Caco-2 (cell line): ENCODE measurements at regions not wholly inside any gene's neighbourhood (a gene's known extent, or its start where the extent isn't known, plus 50 kb on each side); places are given as distances from the start of the nearest gene placed in this dataset.
A peak's percentile ranks its signal among the peaks of the same experiment; 100 is the strongest.

Experiments used
- BruUV-seq: library from RNA; stranded (reverse); fragments of 400-500 nt; replicated peaks from 2 replicates; lab custom pipeline; 2021; lab: Mats Ljungman, UMichigan
- CTCF ChIA-PET: fragments of 300-600 bp; sonication (Branson Sonifier 250); formaldehyde crosslinking; loops from one replicate; lab custom pipeline; 2022; ENCODE audit warnings: antibody characterized with exemption; lab: Charles Lee
- POLR2A ChIA-PET: fragments of 300-600 bp; sonication (Branson Sonifier 250); formaldehyde crosslinking; loops from one replicate; lab custom pipeline; 2022; ENCODE audit warnings: antibody characterized with exemption; lab: Charles Lee
- DNase-seq, 2 experiments: peaks; one replicate each; pipeline versions ENCODE4 v3.0.0 to v3.0.0-alpha.2; 2020 to 2022
- H3K27me3 ChIP-seq: replicated peaks from 2 replicates; pipeline ENCODE4 v1.6.0; 2011; ENCODE audit warnings: low read length; ENCODE audit not compliant: control insufficient read depth, insufficient read depth
- H3K36me3 ChIP-seq: 2 replicates; pipeline ENCODE4 v1.5.1; 2011; ENCODE audit warnings: low read length; ENCODE audit not compliant: control insufficient read depth, insufficient read depth
- H3K4me1 ChIP-seq: fragments of 250-450 bp; sonication (Bioruptor Pico); 2 replicates; pipeline ENCODE4 v1.5.1; 2020; ENCODE audit warnings: mild to moderate bottlenecking
- H3K4me3 ChIP-seq: 2 replicates; pipeline ENCODE4 v1.5.1; 2011; ENCODE audit warnings: low read depth, mild to moderate bottlenecking, control low read depth, low read length
- H3K9me3 ChIP-seq: fragments of 250-450 bp; sonication (Bioruptor Pico); 2 replicates; pipeline ENCODE4 v1.5.1; 2020; ENCODE audit warnings: mild to moderate bottlenecking, moderate library complexity
- H3K27ac Mint-ChIP-seq: one replicate; pipeline ENCODE4 v1.8.0; 2022; ENCODE audit warnings: mixed read lengths; ENCODE audit not compliant: unreplicated experiment
- H3K27me3 Mint-ChIP-seq: one replicate; pipeline ENCODE4 v1.8.0; 2022; ENCODE audit warnings: mixed read lengths; ENCODE audit not compliant: insufficient read depth, unreplicated experiment
- H3K36me3 Mint-ChIP-seq: one replicate; pipeline ENCODE4 v1.8.0; 2022; ENCODE audit warnings: mild to moderate bottlenecking, mixed read lengths; ENCODE audit not compliant: insufficient read depth, unreplicated experiment
- H3K4me1 Mint-ChIP-seq: one replicate; pipeline ENCODE4 v1.8.0; 2022; ENCODE audit warnings: low read depth, mixed read lengths; ENCODE audit not compliant: unreplicated experiment
- H3K4me3 Mint-ChIP-seq: one replicate; pipeline ENCODE4 v1.8.0; 2022; ENCODE audit warnings: mild to moderate bottlenecking, moderate library complexity, mixed read lengths; ENCODE audit not compliant: unreplicated experiment
- H3K9me3 Mint-ChIP-seq: one replicate; pipeline ENCODE4 v1.8.0; 2022; ENCODE audit warnings: mixed read lengths; ENCODE audit not compliant: unreplicated experiment
- intact Hi-C: fragments of 100-400 bp; cut with micrococcal nuclease; formaldehyde crosslinking; loops from one replicate; pipeline ENCODE4 v1.10.0; 2022; ENCODE audit not compliant: unreplicated experiment
- TF ChIP-seq, protein P1 (sequence below), 2 experiments: fragments of 200-600 bp in 1 of 2; IDR thresholded peaks; 1 replicate in 1 of 2; 2 replicates in 1 of 2; pipeline versions ENCODE4 v1.5.1 to v1.8.0; 2011 to 2022; ENCODE audit warnings: antibody characterized with exemption in 1 of 2, control low read depth in 1 of 2, inconsistent platforms in 1 of 2, low read depth in 1 of 2, low read length in 1 of 2, mild to moderate bottlenecking in 1 of 2, moderate library complexity in 1 of 2; ENCODE audit not compliant: insufficient read depth in 1 of 2, severe bottlenecking in 1 of 2, unreplicated experiment in 1 of 2

DNA sequence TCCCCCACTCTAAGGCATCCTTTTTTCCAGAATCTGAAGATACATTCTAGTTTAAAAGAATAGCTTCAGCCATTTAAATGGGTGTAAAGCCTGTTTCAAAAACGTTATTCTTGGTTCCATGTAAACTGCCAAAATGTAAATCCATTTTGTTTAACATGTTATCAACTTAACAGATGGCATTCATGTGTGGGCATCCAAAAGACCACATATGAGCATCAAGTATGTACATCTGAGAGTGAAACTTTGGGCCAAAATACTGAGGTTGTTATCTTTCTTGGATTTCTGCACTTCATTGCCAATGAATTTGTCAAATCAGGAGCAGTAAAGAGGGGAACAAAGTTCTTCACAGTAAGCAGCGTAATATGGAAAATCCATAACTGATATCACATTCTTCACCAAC is 395.4 kb downstream of the ZNF804A start:
- Mint-ChIP-seq H3K27ac (no peak overlapping the region), H3K9me3 (no peaks in the 10 kb centered on the region), H3K27me3 (no peaks in the 10 kb centered on the region), H3K36me3 (no peaks in the 10 kb centered on the region), H3K4me3 (no peak overlapping the region), H3K4me1 (no peaks in the 10 kb centered on the region)
- H3K27me3 ChIP-seq, result no peaks in the 10 kb centered on the region
- CTCF ChIA-PET, result no interaction called here
- TF ChIP-seq, protein P1, sequence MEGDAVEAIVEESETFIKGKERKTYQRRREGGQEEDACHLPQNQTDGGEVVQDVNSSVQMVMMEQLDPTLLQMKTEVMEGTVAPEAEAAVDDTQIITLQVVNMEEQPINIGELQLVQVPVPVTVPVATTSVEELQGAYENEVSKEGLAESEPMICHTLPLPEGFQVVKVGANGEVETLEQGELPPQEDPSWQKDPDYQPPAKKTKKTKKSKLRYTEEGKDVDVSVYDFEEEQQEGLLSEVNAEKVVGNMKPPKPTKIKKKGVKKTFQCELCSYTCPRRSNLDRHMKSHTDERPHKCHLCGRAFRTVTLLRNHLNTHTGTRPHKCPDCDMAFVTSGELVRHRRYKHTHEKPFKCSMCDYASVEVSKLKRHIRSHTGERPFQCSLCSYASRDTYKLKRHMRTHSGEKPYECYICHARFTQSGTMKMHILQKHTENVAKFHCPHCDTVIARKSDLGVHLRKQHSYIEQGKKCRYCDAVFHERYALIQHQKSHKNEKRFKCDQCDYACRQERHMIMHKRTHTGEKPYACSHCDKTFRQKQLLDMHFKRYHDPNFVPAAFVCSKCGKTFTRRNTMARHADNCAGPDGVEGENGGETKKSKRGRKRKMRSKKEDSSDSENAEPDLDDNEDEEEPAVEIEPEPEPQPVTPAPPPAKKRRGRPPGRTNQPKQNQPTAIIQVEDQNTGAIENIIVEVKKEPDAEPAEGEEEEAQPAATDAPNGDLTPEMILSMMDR (IDR thresholded peaks at IDR 0.05; ENCODE audit: insufficient read depth in 1 of 2, low read depth in 1 of 2, low read length in 1 of 2, severe bottlenecking in 1 of 2, unreplicated experiment in 1 of 2), result no peak
- H3K36me3 ChIP-seq, result no peaks in the 10 kb centered on the region
- H3K4me3 ChIP-seq, result no peak overlapping the region
- POLR2A ChIA-PET, result no interaction called here
- H3K4me1 ChIP-seq, result no peaks in the 10 kb centered on the region
- intact Hi-C loops, result no loop called here
- no peak for DNase-seq
- peaks cover 6% of the 10 kb centered on the region; the same call in 1 of the 2 replicates for H3K9me3 ChIP-seq
- no TSS peak for BruUV-seq

DNA sequence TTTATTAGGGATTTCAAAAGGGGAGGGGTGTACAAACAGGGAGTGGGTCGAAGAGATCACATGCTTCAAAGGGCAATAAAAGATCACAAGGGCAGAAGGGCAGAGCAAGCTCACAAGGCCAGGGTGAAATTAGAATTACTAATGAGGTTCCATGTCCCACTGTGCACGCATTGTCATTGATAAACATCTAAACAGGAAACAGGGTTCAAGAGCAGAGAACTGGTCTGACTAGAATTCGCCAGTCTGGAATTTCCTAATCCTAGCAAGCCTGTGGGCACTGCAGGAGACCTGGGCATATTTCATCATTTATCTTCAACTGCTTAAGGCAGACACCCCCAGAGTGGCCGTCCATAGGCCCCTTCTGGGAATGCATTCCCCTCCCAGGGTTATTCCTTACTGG is 408.2 kb downstream of the ZNF804A start:
- no TSS peak for BruUV-seq
- TF ChIP-seq, protein P1 (IDR thresholded peaks at IDR 0.05; ENCODE audit: insufficient read depth in 1 of 2, low read depth in 1 of 2, low read length in 1 of 2, severe bottlenecking in 1 of 2, unreplicated experiment in 1 of 2), result no peak
- H3K36me3 ChIP-seq, result no peaks in the 10 kb centered on the region
- H3K9me3 ChIP-seq, result peaks cover 6% of the 10 kb centered on the region; the same call in 1 of the 2 replicates
- H3K4me3 ChIP-seq, result no peak overlapping the region
- Mint-ChIP-seq H3K27me3 (no peaks in the 10 kb centered on the region), H3K36me3 (no peaks in the 10 kb centered on the region), H3K27ac (no peak overlapping the region), H3K9me3 (peaks cover 44% of the 10 kb centered on the region), H3K4me1 (no peaks in the 10 kb centered on the region), H3K4me3 (no peak overlapping the region)
- H3K4me1 ChIP-seq, result no peaks in the 10 kb centered on the region
- ChIA-PET CTCF (no interaction called here), POLR2A (no interaction called here)
- intact Hi-C loops, result loop anchor here (10.0 kb wide), 1 partner anchor 1708 kb away; no protein-coding TSS in a partner anchor
- H3K27me3 ChIP-seq, result no peaks in the 10 kb centered on the region
- DNase-seq, result no peak

DNA sequence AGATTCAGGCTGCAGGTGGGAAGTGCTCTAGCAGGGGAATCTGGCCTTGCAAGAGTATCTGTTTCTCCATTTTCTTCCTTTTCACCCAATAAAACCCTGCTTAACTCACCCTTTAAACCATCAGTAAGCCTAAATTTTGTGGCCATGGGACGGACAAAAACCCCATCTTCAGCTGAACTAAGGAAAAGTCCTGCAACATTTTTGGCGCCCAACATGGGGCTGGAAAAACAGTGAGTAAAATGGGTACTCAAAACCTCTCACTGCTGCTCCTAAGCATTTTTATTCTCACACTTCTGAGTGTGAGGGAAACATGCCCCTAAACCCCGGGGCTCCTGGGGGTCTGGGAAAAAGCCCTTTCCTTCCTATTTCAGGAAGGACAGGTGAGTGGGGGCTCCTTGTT is 414.3 kb downstream of the ZNF804A start:
- Histone ChIP-seq H3K36me3 (no peaks in the 10 kb centered on the region), H3K4me1 (no peaks in the 10 kb centered on the region), H3K9me3 (peaks cover 6% of the 10 kb centered on the region), H3K4me3 (no peak overlapping the region), H3K27me3 (no peaks in the 10 kb centered on the region)
- Mint-ChIP-seq H3K27me3 (no peaks in the 10 kb centered on the region), H3K9me3 (peaks cover 47% of the 10 kb centered on the region), H3K4me3 (no peak overlapping the region), H3K36me3 (no peaks in the 10 kb centered on the region), H3K4me1 (no peaks in the 10 kb centered on the region), H3K27ac (no peak overlapping the region)
- peak in 1 of 2 experiments; percentile 9 for DNase-seq
- TF ChIP-seq, protein P1 (IDR thresholded peaks at IDR 0.05; ENCODE audit: insufficient read depth in 1 of 2, low read depth in 1 of 2, low read length in 1 of 2, severe bottlenecking in 1 of 2, unreplicated experiment in 1 of 2), result no peak
- BruUV-seq, result no TSS peak
- ChIA-PET CTCF (no interaction called here), POLR2A (no interaction called here)
- intact Hi-C loops, result no loop called here
